GM23248 (cell line): ENCODE measurements at regions not wholly inside any gene's neighbourhood (a gene's known extent, or its start where the extent isn't known, plus 50 kb on each side); places are given as distances from the start of the nearest gene placed in this dataset.

Experiments used
- EZH2 ChIP-seq: fragments of 200-600 bp; sonication (generic); IDR thresholded peaks from 2 replicates; pipeline ENCODE4 v1.6.1; 2018; ENCODE audit warnings: antibody characterized with exemption, mild to moderate bottlenecking; ENCODE audit not compliant: insufficient read depth, poor library complexity, severe bottlenecking
- EZH2phosphoT487 ChIP-seq: fragments of 200-600 bp; sonication (generic); IDR thresholded peaks from 2 replicates; pipeline ENCODE4 v1.6.1; 2018; ENCODE audit warnings: antibody characterized with exemption, moderate library complexity, mild to moderate bottlenecking, low read depth; ENCODE audit not compliant: insufficient read depth

- TF ChIP-seq EZH2 (no peak), EZH2phosphoT487 (no peak)
Observed at GRCh38 chr12:98369581-98369980, 145.8 kb upstream of the TMPO start.
